ENCODE measurements at regions not wholly inside any gene's neighbourhood (a gene's known extent, or its start where the extent isn't known, plus 50 kb on each side); places are given as distances from the start of the nearest gene placed in this dataset.

GRCh38 chr4:163012816-163013215, 153.9 kb downstream of the NAF1 start:
- TF ChIP-seq, protein P1, sequence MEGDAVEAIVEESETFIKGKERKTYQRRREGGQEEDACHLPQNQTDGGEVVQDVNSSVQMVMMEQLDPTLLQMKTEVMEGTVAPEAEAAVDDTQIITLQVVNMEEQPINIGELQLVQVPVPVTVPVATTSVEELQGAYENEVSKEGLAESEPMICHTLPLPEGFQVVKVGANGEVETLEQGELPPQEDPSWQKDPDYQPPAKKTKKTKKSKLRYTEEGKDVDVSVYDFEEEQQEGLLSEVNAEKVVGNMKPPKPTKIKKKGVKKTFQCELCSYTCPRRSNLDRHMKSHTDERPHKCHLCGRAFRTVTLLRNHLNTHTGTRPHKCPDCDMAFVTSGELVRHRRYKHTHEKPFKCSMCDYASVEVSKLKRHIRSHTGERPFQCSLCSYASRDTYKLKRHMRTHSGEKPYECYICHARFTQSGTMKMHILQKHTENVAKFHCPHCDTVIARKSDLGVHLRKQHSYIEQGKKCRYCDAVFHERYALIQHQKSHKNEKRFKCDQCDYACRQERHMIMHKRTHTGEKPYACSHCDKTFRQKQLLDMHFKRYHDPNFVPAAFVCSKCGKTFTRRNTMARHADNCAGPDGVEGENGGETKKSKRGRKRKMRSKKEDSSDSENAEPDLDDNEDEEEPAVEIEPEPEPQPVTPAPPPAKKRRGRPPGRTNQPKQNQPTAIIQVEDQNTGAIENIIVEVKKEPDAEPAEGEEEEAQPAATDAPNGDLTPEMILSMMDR (IDR thresholded peaks at IDR 0.05), result no peak
- TF ChIP-seq POLR2A (IDR thresholded peaks at IDR 0.05), result no peak
- TF ChIP-seq EP300 (IDR thresholded peaks at IDR 0.05), result no peak
